GM21360 (cell line): ENCODE measurements at regions not wholly inside any gene's neighbourhood (a gene's known extent, or its start where the extent isn't known, plus 50 kb on each side); places are given as distances from the start of the nearest gene placed in this dataset.

Source experiments
- ATAC-seq: cut with Tn5 transposase; IDR thresholded peaks from one replicate; pipeline ENCODE4 v1.9.1; 2021; ENCODE audit warnings: mild to moderate bottlenecking, moderate library complexity; ENCODE audit not compliant: unreplicated experiment

DNA sequence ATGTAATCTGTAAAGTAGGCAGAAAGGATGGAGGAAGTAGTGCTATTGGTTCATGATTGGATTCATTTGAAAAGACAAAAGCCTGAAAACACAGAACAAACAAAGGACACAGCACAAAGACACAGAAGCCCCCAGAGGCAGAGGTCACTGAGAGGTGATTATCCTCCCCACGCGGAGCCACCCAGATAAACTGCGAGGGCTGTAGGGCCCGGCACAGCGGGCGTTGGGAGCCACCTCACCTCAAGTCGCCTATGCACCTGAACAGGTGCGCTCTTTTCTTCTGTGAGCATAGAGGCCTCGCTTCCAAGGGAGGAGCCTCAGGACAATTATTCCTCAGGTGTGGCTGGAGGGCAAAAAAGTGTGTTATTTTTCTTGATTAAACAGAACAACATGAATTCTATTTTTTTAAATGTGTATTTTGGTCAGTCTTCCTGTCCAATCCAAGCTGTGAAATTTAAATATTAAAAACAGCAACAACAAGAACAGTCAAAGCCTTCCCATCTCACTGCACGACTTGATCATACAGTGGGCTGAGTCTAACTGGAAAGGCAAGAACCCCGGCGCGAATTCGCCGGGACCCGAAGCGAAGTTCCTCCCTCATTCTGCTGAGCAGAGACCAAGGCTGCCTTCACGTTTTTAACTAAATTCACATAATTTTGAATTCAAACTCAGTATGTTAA is 205.3 kb downstream of the THBS2 start:
- no peak for ATAC-seq

DNA sequence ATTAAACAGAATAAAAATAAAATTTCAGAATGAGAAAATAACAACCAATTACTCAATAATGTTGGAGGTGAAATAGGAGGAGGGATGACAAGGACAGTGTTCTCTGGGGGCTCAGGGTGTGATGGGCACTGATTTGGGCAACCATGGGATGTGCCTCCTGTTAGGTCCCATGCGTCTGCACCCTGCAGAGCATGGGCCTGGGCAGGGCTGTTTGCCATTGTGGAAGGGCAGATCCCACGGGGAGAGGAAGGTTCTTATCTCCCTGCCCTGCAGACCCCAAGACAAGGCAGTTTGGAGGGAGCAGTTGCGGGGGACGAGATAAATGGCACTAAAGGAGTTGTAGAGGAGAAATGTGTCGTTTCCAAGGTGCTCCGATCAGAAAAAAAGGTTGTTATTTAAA is 206.3 kb downstream of the THBS2 start:
- no peak for ATAC-seq

DNA sequence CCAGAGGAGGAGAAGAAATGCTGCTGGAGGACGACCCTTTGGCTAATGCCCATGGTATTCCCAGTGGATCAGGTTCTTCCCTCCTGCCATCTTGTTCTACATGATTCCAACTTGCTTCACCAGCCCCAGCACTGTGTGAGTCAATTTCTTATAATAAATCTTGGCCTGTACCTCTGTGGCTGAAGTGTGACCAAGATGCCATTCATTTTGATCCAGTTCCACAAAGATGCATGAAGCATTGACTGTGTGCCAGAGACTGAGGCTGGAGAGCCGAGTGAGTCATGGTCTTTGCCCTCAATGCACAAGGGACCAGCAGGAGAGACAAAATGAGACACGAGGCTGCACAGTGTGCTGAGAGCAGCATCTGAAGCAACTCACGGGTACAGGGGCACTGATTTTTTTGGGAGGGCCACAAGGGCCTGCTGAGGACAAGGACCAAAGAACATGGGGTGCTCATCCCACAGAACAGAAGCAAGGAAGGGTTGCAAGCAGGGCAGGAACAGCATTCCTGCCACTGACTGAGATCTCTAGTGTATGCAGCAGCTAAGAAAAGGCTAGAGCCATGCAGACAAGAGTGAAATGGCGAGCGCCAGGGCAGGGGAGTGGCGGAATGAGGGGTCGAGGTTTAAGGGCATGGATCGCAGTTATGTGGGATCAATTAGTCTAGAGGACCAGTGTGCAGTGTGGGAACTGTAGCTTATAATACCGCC is 207.0 kb downstream of the THBS2 start:
- no peak for ATAC-seq

DNA sequence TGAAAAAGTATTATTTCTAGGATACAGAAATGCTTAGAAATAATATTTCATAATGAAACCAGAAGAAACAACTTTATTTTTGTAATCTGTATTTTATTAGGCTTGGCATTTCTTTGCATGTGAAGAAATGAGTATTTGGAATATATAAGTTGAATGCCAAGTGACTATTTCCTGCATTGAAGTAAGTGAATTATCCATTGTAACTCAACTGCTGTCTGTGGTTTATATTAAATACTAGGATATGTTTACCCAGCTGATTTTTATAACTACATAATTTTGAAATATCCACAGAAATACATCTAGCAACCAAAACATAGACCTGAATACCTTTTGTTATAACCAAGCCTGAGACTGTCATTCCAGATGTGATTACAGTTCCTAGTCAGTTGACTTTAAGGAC is 207.6 kb downstream of the THBS2 start:
- no peak for ATAC-seq

DNA sequence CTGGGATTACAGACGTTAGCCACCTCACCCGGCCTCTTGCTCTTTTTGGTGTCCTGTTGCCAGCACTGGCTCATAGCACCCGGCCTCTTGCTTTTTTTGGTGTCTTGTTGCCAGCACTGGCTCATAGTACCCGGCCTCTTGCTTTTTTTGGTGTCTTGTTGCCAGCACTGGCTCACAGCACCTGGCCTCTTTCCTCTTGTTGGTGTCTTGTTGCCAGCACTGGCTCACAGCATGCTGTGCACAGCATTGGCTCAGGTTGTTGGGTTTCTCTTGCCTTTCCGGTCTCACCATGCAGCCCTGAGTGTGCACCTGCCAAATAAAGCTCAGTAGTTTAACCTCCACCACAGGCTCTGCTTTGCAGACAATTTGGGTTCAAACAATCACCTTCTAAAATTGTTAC is 208.2 kb downstream of the THBS2 start:
- ATAC-seq, result no peak

DNA sequence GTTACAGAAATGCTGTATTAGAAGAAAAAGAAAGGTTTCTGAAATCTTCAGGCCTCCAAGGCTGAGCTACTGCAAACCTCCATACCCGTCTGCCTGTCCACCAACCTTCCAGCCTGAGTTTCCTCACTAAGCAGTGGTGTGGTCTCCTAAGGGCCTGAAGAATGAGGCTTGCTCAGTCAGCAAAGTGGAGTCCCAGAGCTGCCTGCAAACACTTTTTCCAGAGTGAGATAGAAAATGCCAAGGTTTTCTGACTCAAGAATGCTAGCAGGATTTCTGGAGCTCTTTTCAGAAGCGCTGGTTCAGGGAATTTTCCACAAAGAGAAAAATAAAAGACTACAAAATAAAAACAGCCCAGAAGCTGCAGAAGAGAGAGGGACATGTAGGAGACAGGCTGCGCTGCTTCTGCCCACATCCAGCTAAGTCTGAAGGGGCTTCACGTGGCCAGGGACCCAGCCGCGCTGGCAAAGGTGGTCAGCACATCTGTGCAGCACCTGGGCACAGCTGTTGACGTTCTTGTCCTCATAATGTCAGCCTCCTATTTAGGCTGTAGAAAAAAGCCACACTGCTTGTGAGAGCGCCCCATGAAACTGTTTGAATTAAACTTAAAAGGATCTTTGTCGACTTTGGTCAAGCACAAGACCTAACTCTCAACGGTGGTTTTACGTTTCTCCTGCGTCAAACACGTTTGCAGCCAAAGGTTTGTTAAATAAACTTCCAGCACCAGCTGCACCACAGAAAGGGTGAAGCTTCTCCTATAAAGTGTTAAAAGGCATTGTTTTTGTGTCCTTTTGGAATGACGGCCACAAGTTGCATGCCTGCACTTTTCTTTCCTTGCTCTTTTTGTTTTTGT is 209.0 kb downstream of the THBS2 start:
- ATAC-seq, result no peak

DNA sequence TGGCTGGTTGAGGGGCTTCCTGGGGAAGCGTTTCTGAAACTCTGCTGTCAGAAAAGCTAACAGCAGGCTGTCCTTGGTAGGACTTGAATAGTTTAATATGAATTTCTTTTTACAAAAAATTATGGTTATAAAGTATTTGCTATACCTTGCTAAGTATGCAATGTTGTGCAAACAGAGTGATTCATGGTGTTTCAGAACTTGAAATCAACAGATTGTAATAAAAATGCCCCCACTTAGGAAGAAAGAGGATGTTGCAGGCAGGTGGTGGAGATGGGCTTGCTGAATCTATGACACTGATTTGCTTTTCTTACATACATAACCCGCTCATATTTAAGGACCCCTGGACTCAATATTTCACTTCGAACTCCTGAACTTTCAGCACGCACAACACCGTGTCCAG is 211.6 kb downstream of the THBS2 start:
- ATAC-seq, result no peak

DNA sequence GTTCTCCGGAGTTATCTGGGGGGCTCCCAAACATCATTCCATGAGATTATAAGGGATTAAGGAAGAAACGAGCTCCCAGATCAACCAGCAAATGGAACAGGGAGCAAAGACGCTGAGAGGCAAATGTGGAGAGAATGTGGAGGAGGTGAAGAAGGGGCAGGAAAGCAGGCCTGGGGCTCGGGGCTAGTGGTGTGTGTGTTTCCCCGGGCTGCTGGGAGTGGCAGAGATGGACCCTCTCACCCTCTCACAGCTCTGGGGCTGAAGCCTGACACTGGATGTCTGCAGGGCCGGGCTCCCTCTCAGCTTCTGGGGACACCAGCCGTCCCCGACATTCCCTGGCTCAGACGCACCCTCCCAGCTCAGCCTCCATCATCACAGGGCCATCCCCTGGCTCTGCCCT is 212.6 kb downstream of the THBS2 start:
- ATAC-seq, result no peak

DNA sequence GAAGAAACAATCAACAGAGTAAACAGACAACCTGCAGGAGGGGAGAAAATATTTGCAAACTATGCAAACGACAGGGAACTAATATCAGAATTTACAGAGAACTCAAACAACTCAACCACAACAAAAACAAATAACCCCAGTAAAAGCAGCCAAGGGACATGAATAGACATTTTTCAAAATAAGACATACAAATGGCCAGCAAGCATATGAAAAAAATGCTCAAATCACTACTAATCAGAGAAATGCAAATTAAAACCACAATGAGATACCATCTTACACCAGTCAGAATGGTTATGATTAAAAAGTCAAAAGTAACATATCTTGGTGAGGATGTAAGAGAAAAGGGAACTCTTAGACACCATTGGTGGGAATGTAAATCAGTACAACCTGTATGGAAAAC is 215.0 kb downstream of the THBS2 start:
- no peak for ATAC-seq

DNA sequence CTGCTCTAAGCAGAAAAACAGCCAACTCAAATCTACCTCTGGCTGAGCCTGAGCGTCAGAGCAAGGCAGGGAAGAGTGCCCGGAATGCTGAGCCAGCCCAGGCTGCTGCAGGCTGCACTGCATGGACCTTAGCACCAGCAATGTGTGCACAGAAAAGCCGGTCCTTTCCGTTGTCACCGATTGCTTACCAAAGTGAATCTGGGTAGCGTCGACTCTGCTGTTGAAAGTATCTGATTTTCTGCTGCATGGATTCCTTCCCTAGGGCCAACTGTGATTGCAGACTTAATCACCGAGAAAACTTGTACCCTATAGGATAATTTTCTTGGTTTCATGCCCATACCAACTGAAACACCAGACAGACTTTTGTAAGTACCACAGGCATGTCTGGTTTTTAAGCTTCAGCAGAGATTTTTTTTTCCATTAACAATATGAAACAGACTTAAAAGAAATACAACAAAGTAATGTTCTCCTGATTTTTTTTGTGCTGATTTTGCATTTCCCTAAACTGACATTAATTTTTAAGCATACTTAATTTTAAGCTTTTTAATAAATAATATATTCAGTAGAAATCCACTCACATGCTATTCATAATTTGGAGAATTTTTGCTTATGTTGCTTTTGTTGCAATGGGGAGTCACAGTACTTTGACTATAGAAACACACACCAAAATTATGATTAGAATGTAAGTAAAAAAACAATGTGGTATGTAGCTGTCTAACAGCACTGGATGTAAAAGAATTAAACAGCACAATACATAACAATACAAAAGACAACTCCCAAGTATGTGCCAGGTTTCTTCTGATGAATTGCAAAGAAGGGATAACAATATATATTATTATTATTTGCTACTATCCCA is 218.0 kb downstream of the THBS2 start:
- ATAC-seq, result no peak

DNA sequence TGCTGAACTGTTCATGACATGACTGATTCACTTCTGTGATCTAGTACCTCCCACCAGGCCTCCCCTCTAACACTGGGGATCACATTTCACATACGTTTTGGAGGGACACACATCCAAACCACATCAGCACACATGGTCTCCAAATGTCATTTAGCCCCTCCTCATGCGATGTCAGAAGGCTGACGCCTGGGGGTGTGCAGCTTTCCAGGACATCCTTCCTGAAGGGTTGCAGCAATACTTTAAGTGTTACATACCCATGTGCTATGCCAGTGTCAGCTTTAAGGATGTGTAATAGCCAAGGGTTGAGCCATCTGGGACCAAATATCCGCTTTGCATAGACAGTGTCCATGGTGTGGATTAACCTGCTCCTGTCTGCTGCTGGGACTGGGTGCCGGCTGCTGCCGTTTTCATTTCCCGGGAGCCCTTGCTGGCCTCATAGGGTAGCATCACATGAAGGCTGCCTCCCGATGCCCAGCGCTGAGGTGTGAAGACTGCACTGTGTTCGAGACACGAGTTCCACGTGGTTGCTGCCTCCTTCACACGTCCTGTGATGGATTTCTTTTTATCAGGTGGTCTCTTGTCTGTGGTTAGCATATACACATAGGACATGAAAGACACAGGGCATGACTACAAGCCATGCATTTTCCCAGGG is 219.0 kb downstream of the THBS2 start:
- ATAC-seq, result no peak

DNA sequence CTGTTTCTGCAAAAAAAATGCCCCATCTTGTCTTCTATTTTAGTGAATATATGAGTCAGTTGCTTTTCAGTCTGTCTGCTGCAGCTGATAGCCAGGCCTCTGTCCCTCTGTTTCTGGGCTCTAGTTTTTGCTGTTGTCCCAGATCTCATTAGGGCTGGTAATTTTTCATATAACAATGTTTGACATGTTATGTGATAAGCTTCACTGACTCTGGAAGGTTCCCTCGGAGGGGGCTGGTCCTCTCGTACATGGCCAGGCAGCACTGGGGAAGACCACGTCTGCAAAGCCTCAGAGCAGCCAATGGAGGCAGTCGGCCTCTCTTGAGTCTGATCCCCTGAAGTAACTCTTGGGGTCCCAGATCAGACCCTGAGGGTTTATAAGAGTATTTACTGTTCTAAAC is 223.8 kb downstream of the THBS2 start:
- ATAC-seq, result no peak

DNA sequence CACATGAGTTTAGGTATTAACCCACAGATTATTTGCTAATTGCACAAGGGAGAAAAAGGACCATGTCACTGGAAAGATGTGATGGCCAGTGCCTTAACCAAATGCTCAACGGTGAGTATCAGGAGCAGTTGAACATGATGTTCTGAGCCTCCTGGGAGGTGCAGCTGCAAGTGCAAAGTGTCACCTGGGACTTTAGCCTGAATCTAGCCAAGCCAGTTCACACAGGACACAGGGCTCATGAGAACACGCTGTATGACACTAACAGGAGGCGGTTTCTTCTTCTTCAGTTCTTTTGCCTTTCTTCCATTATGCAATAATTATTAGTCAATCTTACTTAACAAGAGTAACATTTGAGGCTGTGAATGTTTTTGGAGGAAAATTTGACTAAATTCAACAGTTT is 225.3 kb downstream of the THBS2 start:
- ATAC-seq, result no peak

DNA sequence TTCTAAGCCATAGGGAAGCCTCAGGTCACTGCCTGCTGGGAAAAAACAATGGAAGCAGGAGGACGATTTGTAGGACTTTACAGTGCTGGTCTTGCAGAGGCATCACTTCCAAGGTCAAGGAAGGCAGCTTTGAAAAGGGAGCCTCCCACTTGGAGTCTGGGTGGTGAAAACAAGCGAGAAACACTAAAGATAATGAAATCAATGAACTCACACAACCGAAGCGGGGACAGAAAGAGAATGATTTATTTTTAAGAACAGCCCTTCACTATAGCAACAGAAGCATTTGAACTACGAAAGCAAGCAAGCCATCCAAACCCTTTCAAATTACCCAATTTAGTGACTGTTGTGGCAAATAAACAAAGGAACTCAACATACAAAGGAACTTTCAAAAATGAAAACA is 227.5 kb downstream of the THBS2 start:
- no peak for ATAC-seq

DNA sequence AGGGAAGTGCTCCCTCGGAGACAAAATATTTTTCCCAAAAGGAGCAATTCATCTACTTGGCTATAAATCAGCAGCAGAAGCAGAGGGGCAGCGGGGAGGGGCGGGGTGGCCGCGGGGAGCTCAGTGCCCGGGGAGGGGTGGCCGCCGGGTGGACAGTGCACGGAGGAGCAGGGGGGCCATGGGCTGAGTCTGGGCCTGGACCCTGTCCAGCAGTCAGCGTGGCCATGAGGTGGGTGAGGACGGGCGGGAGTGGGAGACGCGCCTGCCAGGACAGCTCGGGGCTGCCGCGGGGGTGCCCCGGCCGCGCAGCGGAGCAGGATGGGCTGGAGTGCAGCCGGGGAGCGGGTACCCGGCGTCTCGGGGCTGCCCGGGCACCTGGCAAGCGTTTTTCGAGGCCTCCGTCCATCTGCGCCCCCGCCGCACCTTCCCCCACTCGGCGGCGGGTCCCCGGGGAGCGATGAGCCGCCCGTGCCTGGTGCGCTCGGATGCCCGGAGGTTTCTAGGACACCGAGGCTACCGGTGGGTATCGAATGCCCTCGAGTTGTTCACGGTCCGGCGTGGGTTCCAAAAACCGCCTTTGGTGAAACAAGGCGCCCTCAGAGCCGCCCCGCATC is 229.5 kb downstream of the THBS2 start:
- no peak for ATAC-seq

DNA sequence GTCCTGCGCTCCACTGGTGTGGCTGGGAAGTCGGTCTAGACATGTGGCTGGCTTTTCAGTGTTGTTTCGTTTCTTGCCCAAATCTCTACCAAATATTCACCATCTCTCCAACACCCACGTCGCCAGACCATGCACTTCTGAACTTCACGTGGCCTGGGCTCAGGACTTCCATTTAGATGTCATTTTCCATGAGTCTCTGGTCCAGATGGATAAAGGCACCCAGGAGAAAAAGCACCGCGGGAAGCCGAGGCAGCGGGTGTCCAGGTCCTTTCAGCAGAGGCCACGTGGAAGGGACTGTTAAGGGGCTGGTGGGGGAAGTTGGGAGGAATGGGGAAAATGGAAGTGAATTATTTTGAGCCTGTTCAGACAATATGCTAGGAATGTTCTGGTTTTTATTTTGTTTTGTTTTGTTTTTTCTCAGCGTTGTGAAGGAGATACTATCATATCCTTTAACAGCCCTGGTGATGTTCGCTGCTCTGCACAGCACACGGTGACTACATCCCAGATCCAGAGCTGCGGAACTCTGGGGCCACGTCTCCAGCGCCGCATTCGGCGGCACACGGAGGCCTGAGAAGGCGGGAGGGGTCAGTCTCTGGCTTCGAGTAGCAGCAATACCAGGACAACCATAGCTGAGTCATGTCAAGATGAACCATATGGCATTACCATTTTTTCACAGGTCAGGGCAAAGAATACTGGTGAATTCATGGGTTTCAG is 230.3 kb downstream of the THBS2 start:
- no peak for ATAC-seq

DNA sequence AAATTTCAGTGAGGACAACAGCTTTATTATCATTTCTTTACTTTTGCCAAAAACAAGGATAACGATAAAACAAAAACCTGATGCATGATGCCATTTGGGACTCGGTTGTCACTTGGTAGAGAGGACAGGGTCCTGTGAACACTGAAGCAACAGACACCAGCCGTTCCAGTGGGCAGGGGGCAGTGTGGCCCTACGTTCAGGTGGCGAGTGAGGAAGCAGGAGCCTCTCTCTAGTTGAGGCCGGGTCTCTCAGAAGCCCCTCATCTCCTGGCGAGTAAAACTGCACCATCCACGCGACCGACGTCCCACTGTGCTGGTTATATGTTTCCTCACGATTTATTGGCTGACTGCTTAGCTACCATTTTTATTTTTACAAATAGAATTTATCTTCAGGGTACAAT is 231.6 kb downstream of the THBS2 start:
- no peak for ATAC-seq

DNA sequence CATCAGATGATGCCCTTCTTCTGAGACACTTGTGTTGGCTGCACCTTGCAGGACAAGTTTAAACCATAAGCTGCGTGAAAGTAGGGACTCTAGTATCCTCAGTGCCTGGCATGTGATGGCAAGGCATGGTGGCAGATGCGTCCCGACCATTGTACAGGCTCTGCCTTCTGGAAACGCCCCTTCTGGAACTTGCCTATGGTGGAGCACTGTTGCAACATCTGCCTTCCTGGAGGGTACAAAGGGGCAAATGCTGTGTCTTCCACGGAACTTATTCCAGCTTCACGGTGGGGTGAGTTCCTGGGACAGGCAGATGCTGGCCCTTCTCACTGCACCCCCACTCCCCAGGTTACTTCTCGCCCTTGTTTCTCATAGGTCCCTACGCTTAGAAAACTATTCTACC is 232.8 kb downstream of the THBS2 start:
- no peak for ATAC-seq

DNA sequence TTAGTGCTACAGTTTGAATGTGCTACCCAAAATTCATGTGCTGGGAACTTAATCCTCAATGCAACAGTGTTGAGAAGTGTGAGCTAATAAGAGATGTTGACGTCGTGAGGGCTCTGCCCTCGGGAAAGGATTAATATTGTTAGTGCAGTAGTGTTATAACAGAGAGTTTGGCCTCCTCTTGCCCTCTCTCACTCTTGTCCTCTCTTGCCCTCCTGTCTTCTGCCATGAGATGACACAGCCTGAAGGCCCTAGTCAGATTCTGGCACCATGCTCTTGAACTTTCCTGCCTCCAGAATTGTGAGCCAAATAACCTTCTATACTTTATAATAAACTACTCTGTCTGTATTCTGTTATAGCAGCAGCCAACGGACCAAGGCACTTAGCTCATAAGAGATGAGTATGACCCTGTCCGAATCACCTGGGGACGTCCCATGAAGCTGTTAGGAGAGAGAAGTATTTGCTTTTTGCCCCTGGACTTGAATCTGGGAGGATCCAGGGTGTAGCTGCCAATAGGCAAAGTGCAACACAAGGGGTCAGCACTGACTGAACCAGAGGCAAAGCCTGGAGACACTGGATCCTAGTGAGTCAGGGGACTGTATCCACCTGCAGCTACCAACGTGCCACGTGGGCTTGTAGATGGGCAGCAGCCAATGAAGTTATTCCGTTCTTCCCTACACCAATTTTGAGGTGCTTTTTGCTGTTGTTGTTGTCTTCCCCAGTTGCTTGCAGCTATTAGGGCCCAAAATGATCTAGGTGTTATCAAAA is 233.7 kb downstream of the THBS2 start:
- no peak for ATAC-seq
